Gastroesophageal sphincter (tissue), 3 donors: ENCODE measurements at regions not wholly inside any gene's neighbourhood (a gene's known extent, or its start where the extent isn't known, plus 50 kb on each side); places are given as distances from the start of the nearest gene placed in this dataset.

Experiments used
- CTCF ChIP-seq, 4 experiments: fragments of 200-600 bp in 2 of 4; fragments of 450-650 bp in 2 of 4; sonication (generic) in 1 of 4; IDR thresholded peaks; one replicate each; pipeline ENCODE4 v1.5.1; 2017 to 2019; ENCODE audit warnings: antibody characterized with exemption in 4 of 4, mild to moderate bottlenecking in 2 of 4, moderate library complexity in 2 of 4
- EP300 ChIP-seq: sonication (generic); formaldehyde crosslinking; IDR thresholded peaks from one replicate; pipeline ENCODE4 v1.6.1; 2017; ENCODE audit warnings: antibody characterized with exemption, mild to moderate bottlenecking
- POLR2A ChIP-seq, 2 donors: fragments of 450-650 bp; IDR thresholded peaks; one replicate each; pipeline ENCODE4 v1.6.1; 2017; ENCODE audit warnings: antibody characterized with exemption in 2 of 2, mild to moderate bottlenecking in 2 of 2, moderate library complexity in 1 of 2
- POLR2AphosphoS5 ChIP-seq: sonication (generic); formaldehyde crosslinking; IDR thresholded peaks from one replicate; pipeline ENCODE4 v1.6.1; 2017; ENCODE audit warnings: antibody characterized with exemption

DNA sequence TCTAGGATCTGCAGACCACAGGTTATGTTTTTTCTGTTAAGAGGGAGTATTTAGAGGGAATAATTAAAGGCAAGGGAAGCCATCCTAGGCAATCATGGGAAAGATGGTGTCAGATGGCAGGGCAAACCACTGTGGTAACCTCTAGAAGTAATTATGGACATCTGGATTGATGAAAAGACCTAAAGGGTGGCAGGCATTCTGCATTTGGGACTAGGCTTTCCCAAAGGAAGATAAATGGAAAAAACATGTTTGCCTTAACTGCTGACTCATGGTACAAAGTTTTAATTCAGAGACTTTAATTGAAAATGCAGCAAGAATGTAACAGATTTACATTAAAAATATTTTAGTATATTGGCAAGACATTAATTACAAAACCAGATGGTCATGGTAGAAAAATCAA lies 88.1 kb downstream of the TMEM30B start:
- TF ChIP-seq POLR2AphosphoS5 (no peak), CTCF (IDR thresholded peaks at IDR 0.05) (no peak), POLR2A (IDR thresholded peaks at IDR 0.05) (no peak), EP300 (no peak)
